SU-DHL-6 (cell line): ENCODE measurements at regions not wholly inside any gene's neighbourhood (a gene's known extent, or its start where the extent isn't known, plus 50 kb on each side); places are given as distances from the start of the nearest gene placed in this dataset.

Experiments
- H2AFZ ChIP-seq: fragments of 200-600 bp; sonication (generic); 2 replicates; pipeline ENCODE4 v1.6.1; 2014; ENCODE audit warnings: low read depth, mild to moderate bottlenecking, moderate library complexity, mixed read lengths, antibody characterized with exemption, low read length; ENCODE audit not compliant: severe bottlenecking
- H3F3A ChIP-seq: fragments of 200-600 bp; shearing (Covaris generic); 2 replicates; pipeline ENCODE4 v1.6.0; 2016; ENCODE audit warnings: antibody characterized with exemption, mild to moderate bottlenecking; ENCODE audit not compliant: insufficient read depth
- H3K27ac ChIP-seq: fragments of 200-600 bp; sonication (generic); 2 replicates; pipeline ENCODE4 v1.5.1; 2016; ENCODE audit warnings: low read depth, mild to moderate bottlenecking, low read length, moderate library complexity, mixed read lengths
- H3K27me3 ChIP-seq: fragments of 200-600 bp; sonication (generic), shearing (Covaris generic); 2 replicates; pipeline ENCODE4 v1.6.0; 2014; ENCODE audit warnings: mild to moderate bottlenecking, low read length
- H3K36me3 ChIP-seq: fragments of 200-600 bp; sonication (generic); 2 replicates; pipeline ENCODE4 v1.6.1; 2014; ENCODE audit warnings: mild to moderate bottlenecking, low read length, mixed read lengths
- H3K4me2 ChIP-seq: fragments of 300-600, 200-600 bp; shearing (Covaris generic), sonication (generic); 2 replicates; pipeline ENCODE4 v1.6.0; 2014; ENCODE audit warnings: low read length, low read depth, mild to moderate bottlenecking; ENCODE audit not compliant: poor library complexity, severe bottlenecking
- H3K4me3 ChIP-seq: fragments of 200-600 bp; sonication (generic); 2 replicates; pipeline ENCODE4 v1.5.1; 2014; ENCODE audit warnings: antibody characterized with exemption, low read length, mild to moderate bottlenecking, mixed read lengths; ENCODE audit not compliant: insufficient read depth, poor library complexity, severe bottlenecking
- H3K79me2 ChIP-seq: fragments of 200-600 bp; sonication (generic); 2 replicates; pipeline ENCODE4 v1.6.1; 2014; ENCODE audit warnings: mild to moderate bottlenecking, low read length, moderate library complexity; ENCODE audit not compliant: insufficient read depth
- H3K9ac ChIP-seq: fragments of 200-600 bp; sonication (generic); 2 replicates; pipeline ENCODE4 v1.7.0; 2014; ENCODE audit warnings: mild to moderate bottlenecking, low read length
- H3K9me2 ChIP-seq: fragments of 200-600 bp; sonication (generic); replicated peaks from 2 replicates; pipeline ENCODE4 v1.6.1; 2014; ENCODE audit warnings: low read length; ENCODE audit not compliant: insufficient read depth
- H3K9me3 ChIP-seq: fragments of 200-600 bp; sonication (generic); 2 replicates; pipeline ENCODE4 v1.6.1; 2014; ENCODE audit warnings: low read length, mixed read lengths; ENCODE audit not compliant: insufficient read depth
- H4K20me1 ChIP-seq: fragments of 200-600 bp; sonication (generic); 2 replicates; pipeline ENCODE4 v1.6.1; 2014; ENCODE audit warnings: low read depth, mild to moderate bottlenecking, antibody characterized with exemption, low read length, moderate library complexity, mixed read lengths
- EZH2phosphoT487 ChIP-seq: fragments of 200-600 bp; sonication (generic), shearing (Covaris generic); conservative IDR thresholded peaks from 2 replicates; pipeline ENCODE4 v1.6.1; 2018; ENCODE audit warnings: mild to moderate bottlenecking, antibody characterized with exemption, low read length, moderate library complexity, mixed read lengths
- TF ChIP-seq, protein P1 (sequence below): fragments of 200-600 bp; sonication (generic); IDR thresholded peaks from one replicate; pipeline ENCODE4 v1.5.1; 2017; ENCODE audit warnings: antibody characterized with exemption, mild to moderate bottlenecking, low read length, moderate library complexity; ENCODE audit not compliant: insufficient read depth, poor library complexity, severe bottlenecking

- H3F3A ChIP-seq, result no peaks in the 10 kb centered on the region
- no peaks in the 10 kb centered on the region for H3K27me3 ChIP-seq
- no peaks in the 10 kb centered on the region for H3K9me3 ChIP-seq
- no peaks in the 10 kb centered on the region for H3K36me3 ChIP-seq
- H3K27ac ChIP-seq, result no peak overlapping the region
- H3K9me2 ChIP-seq, result no peaks in the 10 kb centered on the region
- no peaks in the 10 kb centered on the region for H3K79me2 ChIP-seq
- no peak for TF ChIP-seq EZH2phosphoT487
- TF ChIP-seq, protein P1, sequence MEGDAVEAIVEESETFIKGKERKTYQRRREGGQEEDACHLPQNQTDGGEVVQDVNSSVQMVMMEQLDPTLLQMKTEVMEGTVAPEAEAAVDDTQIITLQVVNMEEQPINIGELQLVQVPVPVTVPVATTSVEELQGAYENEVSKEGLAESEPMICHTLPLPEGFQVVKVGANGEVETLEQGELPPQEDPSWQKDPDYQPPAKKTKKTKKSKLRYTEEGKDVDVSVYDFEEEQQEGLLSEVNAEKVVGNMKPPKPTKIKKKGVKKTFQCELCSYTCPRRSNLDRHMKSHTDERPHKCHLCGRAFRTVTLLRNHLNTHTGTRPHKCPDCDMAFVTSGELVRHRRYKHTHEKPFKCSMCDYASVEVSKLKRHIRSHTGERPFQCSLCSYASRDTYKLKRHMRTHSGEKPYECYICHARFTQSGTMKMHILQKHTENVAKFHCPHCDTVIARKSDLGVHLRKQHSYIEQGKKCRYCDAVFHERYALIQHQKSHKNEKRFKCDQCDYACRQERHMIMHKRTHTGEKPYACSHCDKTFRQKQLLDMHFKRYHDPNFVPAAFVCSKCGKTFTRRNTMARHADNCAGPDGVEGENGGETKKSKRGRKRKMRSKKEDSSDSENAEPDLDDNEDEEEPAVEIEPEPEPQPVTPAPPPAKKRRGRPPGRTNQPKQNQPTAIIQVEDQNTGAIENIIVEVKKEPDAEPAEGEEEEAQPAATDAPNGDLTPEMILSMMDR, result no peak
- H3K4me3 ChIP-seq, result no peak overlapping the region
- no peak overlapping the region for H3K4me2 ChIP-seq
- no peaks in the 10 kb centered on the region for H4K20me1 ChIP-seq
- no peak overlapping the region for H3K9ac ChIP-seq
- no peak overlapping the region for H2AFZ ChIP-seq
These were observed 712.9 kb upstream of the MAP3K7 start for GRCh38 chr6:91299544-91300491.

DNA sequence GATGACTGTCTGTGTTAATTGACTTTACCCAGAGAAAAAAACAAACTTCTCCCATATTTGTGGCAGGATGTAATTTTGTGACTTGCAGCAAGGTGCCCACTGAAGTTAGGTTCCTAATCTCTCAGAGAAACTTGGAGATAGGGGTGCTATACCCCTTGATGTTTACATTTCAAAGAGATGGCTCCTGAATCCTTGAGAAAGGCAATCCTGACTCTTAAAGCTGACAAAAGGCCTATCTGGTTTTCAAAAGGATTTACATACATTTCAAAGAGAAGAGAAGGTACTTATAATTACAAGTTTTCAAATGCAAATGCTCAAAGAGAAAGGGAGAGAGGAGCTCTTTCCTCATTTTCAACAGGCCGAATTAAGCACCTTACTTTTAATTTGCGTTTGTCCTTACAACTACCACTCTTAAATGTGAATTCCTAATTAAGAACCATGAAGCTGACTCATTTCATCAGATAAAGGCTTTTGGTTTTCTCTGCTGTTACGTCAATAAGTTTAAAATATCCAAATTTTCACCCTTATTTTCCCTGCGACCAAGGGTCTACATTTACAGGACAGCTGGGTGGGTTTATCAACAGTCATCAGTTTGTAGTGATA is 711.8 kb upstream of the MAP3K7 start:
- no peak for TF ChIP-seq EZH2phosphoT487
- TF ChIP-seq, protein P1, result no peak
- Histone ChIP-seq H3K27ac (no peak overlapping the region), H3K4me3 (no peak overlapping the region)

DNA sequence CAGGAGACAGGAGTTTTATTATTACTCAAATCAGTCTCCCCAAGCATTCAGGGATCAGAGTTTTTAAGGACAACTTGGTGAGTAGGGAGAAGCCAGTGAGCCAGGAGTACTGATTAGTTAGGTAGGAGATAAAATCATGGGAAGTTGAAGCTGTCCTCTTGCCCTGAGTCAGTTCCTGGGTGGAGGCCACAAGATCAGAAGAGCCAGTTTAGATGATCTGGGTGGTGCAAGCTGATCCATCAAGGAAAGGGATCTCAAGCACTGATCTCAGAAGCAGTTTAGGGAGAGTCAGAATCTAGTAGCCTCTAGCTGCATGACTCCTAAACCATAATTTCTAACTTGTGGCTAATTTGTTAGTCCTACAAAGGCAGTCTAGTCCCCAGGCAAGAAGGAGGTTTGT is 706.5 kb upstream of the MAP3K7 start:
- TF ChIP-seq EZH2phosphoT487, result no peak
- TF ChIP-seq, protein P1, result no peak
- Histone ChIP-seq H3K27ac (no peak overlapping the region), H3K36me3 (no peaks in the 10 kb centered on the region), H3K4me3 (no peak overlapping the region), H3K4me2 (no peak overlapping the region), H2AFZ (no peak overlapping the region), H4K20me1 (no peaks in the 10 kb centered on the region), H3K9me3 (no peaks in the 10 kb centered on the region), H3F3A (no peaks in the 10 kb centered on the region), H3K9me2 (no peaks in the 10 kb centered on the region), H3K79me2 (no peaks in the 10 kb centered on the region), H3K27me3 (no peaks in the 10 kb centered on the region), H3K9ac (no peak overlapping the region)

More for the DNA sequence above, 711.8 kb upstream of the MAP3K7 start:
- no peaks in the 10 kb centered on the region for H3K9me3 ChIP-seq
- no peaks in the 10 kb centered on the region for H3K27me3 ChIP-seq
- no peaks in the 10 kb centered on the region for H3F3A ChIP-seq
- no peak overlapping the region for H3K4me2 ChIP-seq
- no peaks in the 10 kb centered on the region for H3K36me3 ChIP-seq
- no peaks in the 10 kb centered on the region for H4K20me1 ChIP-seq
- H3K79me2 ChIP-seq, result no peaks in the 10 kb centered on the region
- no peaks in the 10 kb centered on the region for H3K9me2 ChIP-seq
- no peak overlapping the region for H2AFZ ChIP-seq
- H3K9ac ChIP-seq, result no peak overlapping the region
